Astrocyte of the spinal cord (primary cell): ENCODE measurements at regions not wholly inside any gene's neighbourhood (a gene's known extent, or its start where the extent isn't known, plus 50 kb on each side); places are given as distances from the start of the nearest gene placed in this dataset.
"Not testable (repeated sequence)": the region's sequence is repeated elsewhere in the genome, so short reads cannot be mapped to it uniquely, and the experiment has no call there.

Source experiments
- DNase-seq: peaks from one replicate; pipeline ENCODE4 v3.0.0; 2011; ENCODE audit warnings: low read depth, low spot score
- H3K4me3 ChIP-seq: 2 replicates; pipeline ENCODE4 v1.5.1; 2011; ENCODE audit warnings: low read depth, mild to moderate bottlenecking, low read length, moderate library complexity
- in situ Hi-C: cut with HindIII; loops from 2 replicates; pipeline ENCODE4 v1.10.0; 2017; ENCODE audit warnings: low sequenced_read_pairs
- TF ChIP-seq, protein P1 (sequence below): IDR thresholded peaks from 2 replicates; pipeline ENCODE4 v1.5.1; 2012; ENCODE audit warnings: low read depth, mild to moderate bottlenecking, low read length, inconsistent platforms

DNA sequence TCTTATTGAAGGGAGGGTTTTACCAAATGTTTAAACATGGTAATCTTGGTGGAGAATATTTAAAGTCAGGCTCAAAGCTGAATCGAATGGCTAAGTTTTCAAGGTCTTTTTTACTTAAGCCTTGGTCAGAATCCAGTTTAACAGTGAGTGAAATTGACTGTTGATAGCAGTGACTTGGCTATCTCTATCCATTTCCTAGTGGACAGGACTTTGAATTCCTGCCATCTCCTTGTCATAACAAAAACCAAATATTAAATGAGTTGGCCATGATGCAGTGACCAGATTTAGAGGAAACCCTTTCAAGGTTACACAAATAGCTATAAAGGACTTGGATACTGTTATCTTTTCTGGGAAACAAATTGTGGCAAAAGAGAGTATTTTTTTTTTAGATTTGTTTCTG, 92.0 kb downstream of the JRKL start:
- in situ Hi-C loops, result no loop called here
- no peak overlapping the region for H3K4me3 ChIP-seq
- TF ChIP-seq, protein P1, sequence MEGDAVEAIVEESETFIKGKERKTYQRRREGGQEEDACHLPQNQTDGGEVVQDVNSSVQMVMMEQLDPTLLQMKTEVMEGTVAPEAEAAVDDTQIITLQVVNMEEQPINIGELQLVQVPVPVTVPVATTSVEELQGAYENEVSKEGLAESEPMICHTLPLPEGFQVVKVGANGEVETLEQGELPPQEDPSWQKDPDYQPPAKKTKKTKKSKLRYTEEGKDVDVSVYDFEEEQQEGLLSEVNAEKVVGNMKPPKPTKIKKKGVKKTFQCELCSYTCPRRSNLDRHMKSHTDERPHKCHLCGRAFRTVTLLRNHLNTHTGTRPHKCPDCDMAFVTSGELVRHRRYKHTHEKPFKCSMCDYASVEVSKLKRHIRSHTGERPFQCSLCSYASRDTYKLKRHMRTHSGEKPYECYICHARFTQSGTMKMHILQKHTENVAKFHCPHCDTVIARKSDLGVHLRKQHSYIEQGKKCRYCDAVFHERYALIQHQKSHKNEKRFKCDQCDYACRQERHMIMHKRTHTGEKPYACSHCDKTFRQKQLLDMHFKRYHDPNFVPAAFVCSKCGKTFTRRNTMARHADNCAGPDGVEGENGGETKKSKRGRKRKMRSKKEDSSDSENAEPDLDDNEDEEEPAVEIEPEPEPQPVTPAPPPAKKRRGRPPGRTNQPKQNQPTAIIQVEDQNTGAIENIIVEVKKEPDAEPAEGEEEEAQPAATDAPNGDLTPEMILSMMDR, result no peak
- DNase-seq, result no peak

DNA sequence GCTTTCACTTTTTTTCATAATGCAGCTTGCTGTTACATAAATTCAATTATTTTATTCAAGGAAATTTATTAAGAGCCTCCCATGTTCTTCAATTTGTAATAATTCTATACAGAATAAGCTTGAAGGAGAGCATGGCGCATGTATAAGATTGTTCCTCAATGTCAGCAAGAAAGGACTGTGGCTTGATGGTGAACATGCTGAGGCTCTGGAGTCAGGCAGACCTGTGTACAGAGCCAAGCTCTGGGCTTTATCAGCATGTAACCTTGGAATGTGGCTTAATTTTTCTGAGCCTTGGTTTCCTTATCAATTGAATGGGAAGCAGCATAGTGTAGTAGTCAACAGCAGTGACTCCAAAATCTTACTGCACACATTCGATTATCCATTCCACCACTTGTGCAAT, 92.4 kb downstream of the JRKL start:
- in situ Hi-C loops, result no loop called here
- TF ChIP-seq, protein P1, result no peak
- no peak overlapping the region for H3K4me3 ChIP-seq
- no peak for DNase-seq

DNA sequence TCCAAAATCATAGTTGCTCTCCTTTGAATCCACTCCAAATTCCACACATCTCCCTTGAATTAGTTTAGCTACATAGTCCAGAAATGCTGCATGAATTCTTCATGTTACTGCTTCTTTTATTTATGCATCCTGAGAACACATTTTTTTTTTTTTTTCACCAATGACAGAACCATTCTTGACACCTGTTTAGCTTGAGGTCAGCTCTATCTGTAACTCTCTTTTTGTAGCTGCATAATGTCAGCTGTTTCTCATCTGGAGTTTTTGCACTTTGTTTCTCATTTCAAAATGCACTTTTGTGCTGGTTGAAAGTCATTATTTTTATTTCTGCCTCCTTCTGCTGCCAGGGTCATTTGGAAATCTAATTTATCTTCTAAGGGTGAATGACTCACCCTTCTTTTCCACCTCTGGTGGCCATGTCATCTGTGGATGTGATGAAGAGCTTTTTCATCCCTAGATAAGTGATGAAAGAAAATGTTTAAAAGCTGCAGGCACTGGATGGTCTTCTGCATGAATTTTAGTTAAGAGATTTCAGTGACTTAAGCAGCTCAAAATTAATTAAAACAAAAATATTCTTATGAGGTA, 93.7 kb downstream of the JRKL start:
- in situ Hi-C loops, result no loop called here
- DNase-seq, result no peak
- H3K4me3 ChIP-seq, result no peak overlapping the region
- TF ChIP-seq, protein P1, result no peak

DNA sequence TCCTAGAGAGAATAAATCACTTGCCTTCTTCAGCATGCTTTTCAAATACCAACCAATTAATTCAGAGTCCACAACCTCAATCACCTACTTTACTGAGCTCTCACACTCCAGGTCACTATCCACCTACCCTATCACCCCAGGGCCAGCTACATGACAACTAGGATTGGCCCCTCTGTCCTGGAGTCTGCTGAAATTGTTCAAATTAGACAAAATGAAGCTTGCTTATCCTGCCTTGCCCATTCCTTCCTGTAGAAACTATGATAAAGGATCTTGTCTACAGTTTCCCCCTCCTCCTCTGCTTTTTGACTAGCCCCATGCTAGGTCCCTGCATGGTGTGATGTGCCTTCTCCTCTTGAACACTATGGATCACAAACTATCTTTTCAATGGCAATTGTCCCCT, 94.5 kb downstream of the JRKL start:
- in situ Hi-C loops, result no loop called here
- TF ChIP-seq, protein P1, result no peak
- no peak for DNase-seq
- no peak overlapping the region for H3K4me3 ChIP-seq

DNA sequence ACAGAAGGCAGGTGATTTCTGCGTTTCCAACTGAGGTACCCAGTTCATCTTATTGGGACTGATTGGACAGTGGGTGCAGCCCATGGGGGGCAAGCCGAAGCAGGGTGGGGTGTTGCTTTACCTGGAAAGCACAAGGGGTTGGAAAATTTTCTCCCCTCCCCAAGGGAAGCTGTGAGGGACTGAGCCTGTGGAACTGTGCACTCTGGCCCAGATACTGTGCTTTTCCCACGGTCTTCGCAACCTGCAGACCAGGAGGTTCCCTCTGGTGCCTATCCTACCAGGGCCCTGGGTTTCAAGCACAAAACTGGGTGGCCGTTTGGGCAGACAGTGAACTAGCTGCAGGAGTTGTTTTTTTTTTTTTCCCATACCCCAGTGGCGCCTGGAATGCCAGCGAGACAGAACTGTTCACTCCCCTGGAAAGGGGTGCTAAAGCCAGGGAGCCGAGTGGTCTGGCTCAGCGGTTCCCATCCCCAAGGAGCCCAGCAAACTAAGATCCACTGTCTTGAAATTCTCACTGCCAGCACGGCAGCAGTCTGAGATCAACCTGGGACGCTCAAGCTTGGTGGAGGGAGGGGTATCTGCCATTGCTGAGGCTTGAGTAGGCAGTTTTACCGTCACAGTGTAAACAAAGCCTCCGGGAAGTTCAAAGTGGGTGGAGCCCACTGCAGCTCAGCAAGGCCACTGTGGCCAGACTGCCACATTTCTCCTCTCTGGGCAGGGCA, 97.2 kb downstream of the JRKL start:
- no peak overlapping the region for H3K4me3 ChIP-seq
- TF ChIP-seq, protein P1, result no peak
- in situ Hi-C loops, result no loop called here
- peak; percentile 58 for DNase-seq

DNA sequence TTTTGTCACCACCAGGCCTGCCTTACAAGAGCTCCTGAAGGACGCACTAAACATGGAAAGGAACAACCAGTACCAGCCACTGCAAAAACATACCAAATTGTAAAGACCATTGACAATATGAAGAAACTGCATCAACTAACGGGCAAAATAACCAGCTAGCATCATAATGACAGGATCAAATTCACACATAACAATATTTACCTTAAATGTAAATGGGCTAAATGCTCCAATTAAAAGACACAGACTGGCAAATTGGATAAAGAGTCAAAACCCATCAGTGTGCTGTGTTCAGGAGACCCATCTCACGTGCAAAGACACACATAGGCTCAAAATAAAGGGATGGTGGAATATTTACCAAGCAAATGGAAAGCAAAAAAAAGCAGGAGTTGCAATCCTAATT, 99.1 kb downstream of the JRKL start:
- in situ Hi-C loops, H3K4me3 ChIP-seq, DNase-seq: not testable (repeated sequence)

DNA sequence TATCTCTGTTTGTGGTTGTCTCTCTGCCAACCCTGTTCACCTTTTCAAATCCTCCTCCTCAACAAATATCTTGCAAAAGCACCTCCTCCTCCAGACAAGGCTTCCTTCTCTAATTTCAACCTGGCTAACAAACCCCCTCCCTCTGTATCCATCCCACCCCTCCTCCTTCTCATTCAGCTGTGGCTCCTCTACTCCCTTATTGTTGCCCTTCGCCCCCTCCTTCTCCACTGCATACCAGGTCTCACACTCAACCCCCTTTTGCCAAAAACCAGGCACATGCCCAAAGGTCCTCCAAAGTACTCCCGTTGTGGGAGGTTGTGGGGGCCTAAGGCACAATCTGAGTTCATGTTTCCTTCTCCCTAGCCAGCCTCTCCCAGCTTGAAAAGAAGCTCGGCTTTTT, 110.6 kb downstream of the JRKL start:
- H3K4me3 ChIP-seq, result no peak overlapping the region
- in situ Hi-C loops, result no loop called here
- TF ChIP-seq, protein P1, result no peak
- no peak for DNase-seq
